ENCODE measurements at regions not wholly inside any gene's neighbourhood (a gene's known extent, or its start where the extent isn't known, plus 50 kb on each side); places are given as distances from the start of the nearest gene placed in this dataset.

GRCh38 chr20:56859039-56859800 lies 230.1 kb downstream of the TFAP2C start:
- Histone ChIP-seq H3K9me2 (replicated peaks; ENCODE audit: insufficient read depth, low read length) (no peaks in the 10 kb centered on the region), H3K27ac (ENCODE audit: low read length) (no peak overlapping the region), H3K9ac (ENCODE audit: low read length) (no peak overlapping the region), H3K4me1 (ENCODE audit: low read length) (peaks cover 14% of the 10 kb centered on the region), H3K4me2 (ENCODE audit: low read depth, low read length, poor library complexity, severe bottlenecking) (no peak overlapping the region), H4K20me1 (ENCODE audit: insufficient read depth, low read depth, low read length) (no peaks in the 10 kb centered on the region), H3K4me3 (ENCODE audit: low read length) (no peak overlapping the region), H3K36me3 (ENCODE audit: insufficient read depth, low read length) (no peaks in the 10 kb centered on the region), H3K27me3 (ENCODE audit: low read length) (peaks cover 3% of the 10 kb centered on the region; the same call in 1 of the 2 replicates), H2AFZ (ENCODE audit: low read length) (no peak overlapping the region), H3K9me3 (ENCODE audit: low read length) (no peaks in the 10 kb centered on the region), H3K79me2 (ENCODE audit: low read length) (no peaks in the 10 kb centered on the region)
- no peak for DNase-seq

DNA sequence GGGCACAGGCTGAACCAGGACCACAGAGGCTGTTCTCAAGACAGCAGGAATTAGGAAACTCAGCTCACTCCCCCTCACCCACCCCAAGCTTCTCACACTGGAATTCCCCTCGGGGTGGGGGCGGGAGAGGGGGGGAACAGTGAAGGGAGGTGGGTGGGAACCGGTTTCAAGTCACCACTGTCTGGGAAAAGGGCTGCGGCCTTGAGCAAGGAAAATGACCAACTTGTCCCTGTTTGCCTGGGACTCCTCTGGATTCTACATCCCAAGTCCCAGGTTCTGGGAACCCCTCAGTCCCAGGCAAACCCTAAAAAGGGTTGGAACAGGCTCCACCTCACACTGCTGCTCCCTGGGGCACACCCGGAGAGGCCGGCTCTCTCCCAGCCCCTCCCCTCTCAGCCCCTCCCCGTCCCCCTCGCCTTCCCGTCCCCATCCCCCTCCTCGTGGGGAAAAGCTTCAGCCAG lies 230.7 kb downstream of the TFAP2C start:
- Histone ChIP-seq H3K79me2 (ENCODE audit: low read length) (no peaks in the 10 kb centered on the region), H3K9ac (ENCODE audit: low read length) (no peak overlapping the region), H3K4me1 (ENCODE audit: low read length) (peaks cover 14% of the 10 kb centered on the region), H3K27me3 (ENCODE audit: low read length) (peaks cover 3% of the 10 kb centered on the region; the same call in 1 of the 2 replicates), H3K4me2 (ENCODE audit: low read depth, low read length, poor library complexity, severe bottlenecking) (no peak overlapping the region), H3K4me3 (ENCODE audit: low read length) (no peak overlapping the region), H3K36me3 (ENCODE audit: insufficient read depth, low read length) (no peaks in the 10 kb centered on the region), H3K9me2 (replicated peaks; ENCODE audit: insufficient read depth, low read length) (no peaks in the 10 kb centered on the region), H2AFZ (ENCODE audit: low read length) (no peak overlapping the region), H3K27ac (ENCODE audit: low read length) (no peak overlapping the region), H3K9me3 (ENCODE audit: low read length) (no peaks in the 10 kb centered on the region), H4K20me1 (ENCODE audit: insufficient read depth, low read depth, low read length) (no peaks in the 10 kb centered on the region)
- DNase-seq, result no peak

GRCh38 chr20:56860413-56860812 lies 231.3 kb downstream of the TFAP2C start:
- Histone ChIP-seq H3K9me2 (replicated peaks; ENCODE audit: insufficient read depth, low read length) (no peaks in the 10 kb centered on the region), H3K27me3 (ENCODE audit: low read length) (peaks cover 3% of the 10 kb centered on the region; the same call in 1 of the 2 replicates), H3K36me3 (ENCODE audit: insufficient read depth, low read length) (no peaks in the 10 kb centered on the region), H3K4me2 (ENCODE audit: low read depth, low read length, poor library complexity, severe bottlenecking) (no peak overlapping the region), H3K9me3 (ENCODE audit: low read length) (no peaks in the 10 kb centered on the region), H4K20me1 (ENCODE audit: insufficient read depth, low read depth, low read length) (no peaks in the 10 kb centered on the region), H3K4me1 (ENCODE audit: low read length) (peaks cover 14% of the 10 kb centered on the region), H3K4me3 (ENCODE audit: low read length) (no peak overlapping the region), H2AFZ (ENCODE audit: low read length) (no peak overlapping the region), H3K9ac (ENCODE audit: low read length) (no peak overlapping the region), H3K27ac (ENCODE audit: low read length) (no peak overlapping the region), H3K79me2 (ENCODE audit: low read length) (no peaks in the 10 kb centered on the region)
- no peak for DNase-seq

DNA sequence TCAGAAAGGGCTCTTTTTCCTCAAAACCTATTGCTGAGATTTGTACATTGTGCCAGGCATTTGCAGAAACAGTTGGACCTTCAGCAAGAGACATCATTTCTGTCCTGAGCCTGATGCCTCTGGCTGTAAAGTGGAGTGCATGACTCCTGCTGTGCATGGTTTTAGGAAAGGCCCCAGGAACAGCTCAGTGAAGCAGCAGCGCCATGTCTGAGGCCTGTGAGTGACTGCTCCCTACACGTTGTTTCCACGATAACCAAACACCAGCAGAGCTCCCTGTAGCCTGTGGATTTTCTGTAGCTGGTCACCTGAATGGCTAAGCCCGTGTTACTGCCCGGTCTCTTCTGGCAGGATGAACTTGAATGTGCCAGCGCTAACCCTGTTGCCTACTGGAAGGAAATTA lies 232.5 kb downstream of the TFAP2C start:
- Histone ChIP-seq H3K4me3 (ENCODE audit: low read length) (no peak overlapping the region), H3K4me1 (ENCODE audit: low read length) (peaks cover 14% of the 10 kb centered on the region), H3K79me2 (ENCODE audit: low read length) (no peaks in the 10 kb centered on the region), H3K9me2 (replicated peaks; ENCODE audit: insufficient read depth, low read length) (no peaks in the 10 kb centered on the region), H3K36me3 (ENCODE audit: insufficient read depth, low read length) (no peaks in the 10 kb centered on the region), H3K9me3 (ENCODE audit: low read length) (no peaks in the 10 kb centered on the region), H2AFZ (ENCODE audit: low read length) (no peak overlapping the region), H3K27me3 (ENCODE audit: low read length) (peaks cover 3% of the 10 kb centered on the region; the same call in 1 of the 2 replicates), H4K20me1 (ENCODE audit: insufficient read depth, low read depth, low read length) (no peaks in the 10 kb centered on the region), H3K4me2 (ENCODE audit: low read depth, low read length, poor library complexity, severe bottlenecking) (no peak overlapping the region), H3K9ac (ENCODE audit: low read length) (no peak overlapping the region), H3K27ac (ENCODE audit: low read length) (no peak overlapping the region)
- no peak for DNase-seq

GRCh38 chr20:56865055-56865454 lies 235.9 kb downstream of the TFAP2C start:
- H3K9ac ChIP-seq (ENCODE audit: low read length), result no peak overlapping the region
- no peaks in the 10 kb centered on the region for H3K79me2 ChIP-seq (ENCODE audit: low read length)
- no peaks in the 10 kb centered on the region for H3K9me2 ChIP-seq (replicated peaks; ENCODE audit: insufficient read depth, low read length)
- no peak overlapping the region for H3K4me2 ChIP-seq (ENCODE audit: low read depth, low read length, poor library complexity, severe bottlenecking)
- H3K27ac ChIP-seq (ENCODE audit: low read length), result no peak overlapping the region
- H3K36me3 ChIP-seq (ENCODE audit: insufficient read depth, low read length), result no peaks in the 10 kb centered on the region
- DNase-seq, result no peak
- no peaks in the 10 kb centered on the region for H3K27me3 ChIP-seq (ENCODE audit: low read length)
- no peak overlapping the region for H2AFZ ChIP-seq (ENCODE audit: low read length)
- H4K20me1 ChIP-seq (ENCODE audit: insufficient read depth, low read depth, low read length), result no peaks in the 10 kb centered on the region
- no peaks in the 10 kb centered on the region for H3K9me3 ChIP-seq (ENCODE audit: low read length)
- peaks cover 4% of the 10 kb centered on the region for H3K4me1 ChIP-seq (ENCODE audit: low read length)
- H3K4me3 ChIP-seq (ENCODE audit: low read length), result no peak overlapping the region

- Histone ChIP-seq H3K9ac (ENCODE audit: low read length) (no peak overlapping the region), H3K9me2 (replicated peaks; ENCODE audit: insufficient read depth, low read length) (no peaks in the 10 kb centered on the region), H3K4me1 (ENCODE audit: low read length) (peaks cover 12% of the 10 kb centered on the region)
Observed at GRCh38 chr20:56867128-56867527, 238.0 kb downstream of the TFAP2C start.

DNA sequence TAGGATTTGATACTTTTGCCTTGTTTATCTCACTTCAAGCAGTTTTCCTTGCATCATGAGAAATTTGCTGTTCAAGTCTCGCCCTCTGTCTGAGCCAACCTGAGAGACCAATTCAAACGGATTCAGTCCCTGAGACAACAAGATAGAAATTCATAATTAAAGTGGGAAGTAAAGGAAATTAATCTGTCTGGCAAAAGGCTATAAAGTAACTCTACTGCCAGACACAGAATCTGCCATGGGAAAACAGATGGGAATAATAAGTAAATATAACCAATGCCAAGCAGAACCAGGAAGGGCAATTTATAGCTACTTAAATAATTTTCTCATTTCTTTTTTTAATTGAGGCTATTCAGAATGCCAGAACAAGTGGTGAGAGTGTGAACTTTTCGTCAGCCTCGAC lies 239.6 kb downstream of the TFAP2C start:
- no peaks in the 10 kb centered on the region for H3K36me3 ChIP-seq (ENCODE audit: insufficient read depth, low read length)

More at GRCh38 chr20:56867128-56867527, 238.0 kb downstream of the TFAP2C start:
- H3K27me3 ChIP-seq (ENCODE audit: low read length), result no peaks in the 10 kb centered on the region
- H3K36me3 ChIP-seq (ENCODE audit: insufficient read depth, low read length), result no peaks in the 10 kb centered on the region
- no peak overlapping the region for H3K4me2 ChIP-seq (ENCODE audit: low read depth, low read length, poor library complexity, severe bottlenecking)
- no peak overlapping the region for H2AFZ ChIP-seq (ENCODE audit: low read length)
- no peaks in the 10 kb centered on the region for H3K9me3 ChIP-seq (ENCODE audit: low read length)
- DNase-seq, result no peak
- no peak overlapping the region for H3K27ac ChIP-seq (ENCODE audit: low read length)
- no peaks in the 10 kb centered on the region for H4K20me1 ChIP-seq (ENCODE audit: insufficient read depth, low read depth, low read length)
- no peaks in the 10 kb centered on the region for H3K79me2 ChIP-seq (ENCODE audit: low read length)
- no peak overlapping the region for H3K4me3 ChIP-seq (ENCODE audit: low read length)

GRCh38 chr20:56870271-56870670 lies 241.2 kb downstream of the TFAP2C start:
- Histone ChIP-seq H4K20me1 (ENCODE audit: insufficient read depth, low read depth, low read length) (no peaks in the 10 kb centered on the region), H3K27me3 (ENCODE audit: low read length) (no peaks in the 10 kb centered on the region), H3K79me2 (ENCODE audit: low read length) (no peaks in the 10 kb centered on the region), H3K4me1 (ENCODE audit: low read length) (peaks cover 12% of the 10 kb centered on the region), H3K36me3 (ENCODE audit: insufficient read depth, low read length) (no peaks in the 10 kb centered on the region), H3K9me3 (ENCODE audit: low read length) (no peaks in the 10 kb centered on the region), H3K9ac (ENCODE audit: low read length) (no peak overlapping the region), H3K4me3 (ENCODE audit: low read length) (no peak overlapping the region), H2AFZ (ENCODE audit: low read length) (no peak overlapping the region), H3K9me2 (replicated peaks; ENCODE audit: insufficient read depth, low read length) (no peaks in the 10 kb centered on the region), H3K4me2 (ENCODE audit: low read depth, low read length, poor library complexity, severe bottlenecking) (no peak overlapping the region), H3K27ac (ENCODE audit: low read length) (no peak overlapping the region)
- peak; percentile 66 for DNase-seq

More for the DNA sequence above, 239.6 kb downstream of the TFAP2C start:
- Histone ChIP-seq H3K79me2 (ENCODE audit: low read length) (no peaks in the 10 kb centered on the region), H3K27me3 (ENCODE audit: low read length) (no peaks in the 10 kb centered on the region), H3K9me2 (replicated peaks; ENCODE audit: insufficient read depth, low read length) (no peaks in the 10 kb centered on the region), H4K20me1 (ENCODE audit: insufficient read depth, low read depth, low read length) (no peaks in the 10 kb centered on the region), H3K27ac (ENCODE audit: low read length) (no peak overlapping the region), H3K4me3 (ENCODE audit: low read length) (no peak overlapping the region), H3K9me3 (ENCODE audit: low read length) (no peaks in the 10 kb centered on the region), H3K4me2 (ENCODE audit: low read depth, low read length, poor library complexity, severe bottlenecking) (no peak overlapping the region), H3K4me1 (ENCODE audit: low read length) (peaks cover 12% of the 10 kb centered on the region), H3K9ac (ENCODE audit: low read length) (no peak overlapping the region), H2AFZ (ENCODE audit: low read length) (no peak overlapping the region)
- DNase-seq, result no peak

All from Karpas-422 (cell line).